ENCODE measurements at regions not wholly inside any gene's neighbourhood (a gene's known extent, or its start where the extent isn't known, plus 50 kb on each side); places are given as distances from the start of the nearest gene placed in this dataset.

- no peak for TF ChIP-seq CTCF (IDR thresholded peaks at IDR 0.05)
- Mint-ChIP-seq H3K27ac (ENCODE audit: unreplicated experiment) (no peak overlapping the region), H3K4me3 (ENCODE audit: unreplicated experiment) (no peak overlapping the region), H3K27me3 (ENCODE audit: low read depth) (no peaks in the 10 kb centered on the region), H3K36me3 (ENCODE audit: low read depth) (no peaks in the 10 kb centered on the region), H3K4me1 (ENCODE audit: low read depth) (peaks cover 20% of the 10 kb centered on the region), H3K9me3 (ENCODE audit: low read depth) (no peaks in the 10 kb centered on the region)
- no peak for DNase-seq (ENCODE audit: low spot score)
Measured at GRCh38 chr13:107031716-107032115, 463.8 kb upstream of the ARGLU1 start.

GRCh38 chr13:107028751-107029150 lies 460.8 kb upstream of the ARGLU1 start:
- TF ChIP-seq CTCF (IDR thresholded peaks at IDR 0.05): no peak
- no peak for DNase-seq (ENCODE audit: low spot score)
- Mint-ChIP-seq H3K9me3 (ENCODE audit: low read depth) (no peaks in the 10 kb centered on the region), H3K4me1 (ENCODE audit: low read depth) (peaks cover 17% of the 10 kb centered on the region), H3K36me3 (ENCODE audit: low read depth) (no peaks in the 10 kb centered on the region), H3K27me3 (ENCODE audit: low read depth) (no peaks in the 10 kb centered on the region), H3K4me3 (ENCODE audit: unreplicated experiment) (no peak overlapping the region), H3K27ac (ENCODE audit: unreplicated experiment) (no peak overlapping the region)

GRCh38 chr13:107025991-107026390 lies 458.1 kb upstream of the ARGLU1 start:
- TF ChIP-seq CTCF (IDR thresholded peaks at IDR 0.05): no peak
- Mint-ChIP-seq H3K4me3 (ENCODE audit: unreplicated experiment) (no peak overlapping the region), H3K27me3 (ENCODE audit: low read depth) (no peaks in the 10 kb centered on the region), H3K9me3 (ENCODE audit: low read depth) (no peaks in the 10 kb centered on the region), H3K4me1 (ENCODE audit: low read depth) (peaks cover 17% of the 10 kb centered on the region), H3K36me3 (ENCODE audit: low read depth) (no peaks in the 10 kb centered on the region), H3K27ac (ENCODE audit: unreplicated experiment) (peak overlapping the region; percentile 92)
- DNase-seq (ENCODE audit: low spot score): no peak

GRCh38 chr13:107023335-107023734 lies 455.4 kb upstream of the ARGLU1 start:
- no peaks in the 10 kb centered on the region for H3K27me3 Mint-ChIP-seq (ENCODE audit: low read depth)
- no peak for TF ChIP-seq CTCF (IDR thresholded peaks at IDR 0.05)
- no peak overlapping the region for H3K4me3 Mint-ChIP-seq (ENCODE audit: unreplicated experiment)
- H3K4me1 Mint-ChIP-seq (ENCODE audit: low read depth): peaks cover 17% of the 10 kb centered on the region
- H3K36me3 Mint-ChIP-seq (ENCODE audit: low read depth): no peaks in the 10 kb centered on the region
- H3K9me3 Mint-ChIP-seq (ENCODE audit: low read depth): no peaks in the 10 kb centered on the region
- no peak overlapping the region for H3K27ac Mint-ChIP-seq (ENCODE audit: unreplicated experiment)
- DNase-seq (ENCODE audit: low spot score): no peak

- no peak overlapping the region for H3K27ac Mint-ChIP-seq (ENCODE audit: unreplicated experiment)
- H3K27me3 Mint-ChIP-seq (ENCODE audit: low read depth): no peaks in the 10 kb centered on the region
- H3K4me3 Mint-ChIP-seq (ENCODE audit: unreplicated experiment): no peak overlapping the region
- peaks cover 7% of the 10 kb centered on the region for H3K4me1 Mint-ChIP-seq (ENCODE audit: low read depth)
- H3K36me3 Mint-ChIP-seq (ENCODE audit: low read depth): no peaks in the 10 kb centered on the region
- TF ChIP-seq CTCF (IDR thresholded peaks at IDR 0.05): no peak
- H3K9me3 Mint-ChIP-seq (ENCODE audit: low read depth): no peaks in the 10 kb centered on the region
- DNase-seq (ENCODE audit: low spot score): no peak
Measured at GRCh38 chr13:107020393-107020792, 452.5 kb upstream of the ARGLU1 start.

Data from chondrocyte (in vitro differentiated cells).